Chondrocyte (in vitro differentiated cells): ENCODE measurements at regions not wholly inside any gene's neighbourhood (a gene's known extent, or its start where the extent isn't known, plus 50 kb on each side); places are given as distances from the start of the nearest gene placed in this dataset.

Source experiments
- DNase-seq: peaks from one replicate; pipeline ENCODE4 v3.0.0; 2021; ENCODE audit warnings: mixed read lengths, low spot score
- H3K27ac Mint-ChIP-seq: one replicate; pipeline ENCODE4 v1.8.0; 2021; ENCODE audit warnings: mild to moderate bottlenecking, moderate library complexity, mixed read lengths; ENCODE audit not compliant: unreplicated experiment
- H3K27me3 Mint-ChIP-seq: 2 replicates; pipeline ENCODE4 v1.8.0; 2021; ENCODE audit warnings: low read depth, mixed read lengths
- H3K36me3 Mint-ChIP-seq: 2 replicates; pipeline ENCODE4 v1.8.0; 2021; ENCODE audit warnings: low read depth, mixed read lengths
- H3K4me1 Mint-ChIP-seq: 2 replicates; pipeline ENCODE4 v1.8.0; 2021; ENCODE audit warnings: low read depth, mild to moderate bottlenecking, mixed read lengths
- H3K4me3 Mint-ChIP-seq: one replicate; pipeline ENCODE4 v1.8.0; 2021; ENCODE audit warnings: mild to moderate bottlenecking, moderate library complexity, mixed read lengths; ENCODE audit not compliant: unreplicated experiment
- H3K9me3 Mint-ChIP-seq: 2 replicates; pipeline ENCODE4 v1.8.0; 2021; ENCODE audit warnings: low read depth, mixed read lengths
- CTCF ChIP-seq: fragments of 200-600 bp; sonication (generic); IDR thresholded peaks from 2 replicates; pipeline ENCODE4 v1.5.0; 2021; ENCODE audit warnings: antibody characterized with exemption, mild to moderate bottlenecking, moderate library complexity

- Mint-ChIP-seq H3K36me3 (no peaks in the 10 kb centered on the region), H3K27ac (no peak overlapping the region), H3K27me3 (peaks cover 5% of the 10 kb centered on the region), H3K4me3 (no peak overlapping the region), H3K4me1 (no peaks in the 10 kb centered on the region), H3K9me3 (peaks cover 7% of the 10 kb centered on the region)
- no peak for DNase-seq
- no peak for TF ChIP-seq CTCF
These were observed 1167.3 kb downstream of the UQCRFS1 start for GRCh38 chr19:28045621-28046020.

DNA sequence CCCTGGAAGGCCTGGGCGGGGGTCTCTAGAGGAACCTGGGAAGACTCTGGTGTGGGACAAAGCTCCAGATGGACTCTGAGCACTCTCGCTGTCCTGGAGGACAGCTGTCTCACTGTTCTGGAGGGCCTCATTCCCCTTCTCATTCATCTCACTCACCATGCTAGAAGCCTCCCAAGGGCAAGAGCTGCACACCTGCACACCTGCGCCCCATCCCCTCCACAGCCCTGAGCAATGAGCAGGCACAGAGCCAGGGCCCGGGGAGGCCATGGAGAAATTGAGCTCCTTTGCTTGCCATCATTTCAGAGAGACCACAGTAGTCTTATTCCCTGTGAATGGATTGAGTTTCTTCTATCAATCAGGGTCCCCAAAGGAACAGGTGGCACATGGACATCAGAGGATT lies 1168.5 kb downstream of the UQCRFS1 start:
- H3K27me3 Mint-ChIP-seq, result peaks cover 5% of the 10 kb centered on the region

GRCh38 chr19:28042516-28042915 lies 1170.4 kb downstream of the UQCRFS1 start:
- H3K4me3 Mint-ChIP-seq, result no peak overlapping the region
- H3K27ac Mint-ChIP-seq, result no peak overlapping the region

More for the DNA sequence above, 1168.5 kb downstream of the UQCRFS1 start:
- no peak for TF ChIP-seq CTCF
- H3K4me3 Mint-ChIP-seq, result no peak overlapping the region
- H3K36me3 Mint-ChIP-seq, result no peaks in the 10 kb centered on the region
- H3K27ac Mint-ChIP-seq, result no peak overlapping the region
- no peak for DNase-seq
- H3K9me3 Mint-ChIP-seq, result peaks cover 7% of the 10 kb centered on the region
- H3K4me1 Mint-ChIP-seq, result no peaks in the 10 kb centered on the region

GRCh38 chr19:28039677-28040381 lies 1173.1 kb downstream of the UQCRFS1 start:
- H3K9me3 Mint-ChIP-seq, result peaks cover 7% of the 10 kb centered on the region

More at GRCh38 chr19:28042516-28042915, 1170.4 kb downstream of the UQCRFS1 start:
- Mint-ChIP-seq H3K27me3 (peaks cover 6% of the 10 kb centered on the region), H3K9me3 (peaks cover 7% of the 10 kb centered on the region), H3K36me3 (no peaks in the 10 kb centered on the region), H3K4me1 (no peaks in the 10 kb centered on the region)
- no peak for TF ChIP-seq CTCF
- no peak for DNase-seq

GRCh38 chr19:28037186-28037585 lies 1175.8 kb downstream of the UQCRFS1 start:
- no peak overlapping the region for H3K4me3 Mint-ChIP-seq
- H3K27ac Mint-ChIP-seq, result no peak overlapping the region
- H3K9me3 Mint-ChIP-seq, result peaks cover 9% of the 10 kb centered on the region
- peaks cover 7% of the 10 kb centered on the region for H3K27me3 Mint-ChIP-seq
- no peaks in the 10 kb centered on the region for H3K36me3 Mint-ChIP-seq
- TF ChIP-seq CTCF, result no peak
- H3K4me1 Mint-ChIP-seq, result no peaks in the 10 kb centered on the region
- no peak for DNase-seq

More at GRCh38 chr19:28039677-28040381, 1173.1 kb downstream of the UQCRFS1 start:
- H3K27ac Mint-ChIP-seq, result no peak overlapping the region
- no peaks in the 10 kb centered on the region for H3K36me3 Mint-ChIP-seq
- no peak overlapping the region for H3K4me3 Mint-ChIP-seq
- H3K27me3 Mint-ChIP-seq, result peaks cover 10% of the 10 kb centered on the region
- no peaks in the 10 kb centered on the region for H3K4me1 Mint-ChIP-seq
- DNase-seq, result no peak
- no peak for TF ChIP-seq CTCF
